BLaER1 treated with 17β-estradiol and CSF1 and Interleukin-3, amounts not matched to agents 10 nM and 100 nM (cell line): ENCODE measurements at regions not wholly inside any gene's neighbourhood (a gene's known extent, or its start where the extent isn't known, plus 50 kb on each side); places are given as distances from the start of the nearest gene placed in this dataset.

Experiments used
- H3K27ac ChIP-seq, 11 experiments: shearing (Covaris generic); formaldehyde crosslinking; 2 replicates each; pipeline ENCODE4 v1.8.1; 2022
- H3K27me3 ChIP-seq, 11 experiments: shearing (Covaris generic); formaldehyde crosslinking; 2 replicates each; pipeline ENCODE4 v1.8.1; 2022
- H3K36me3 ChIP-seq, 11 experiments: shearing (Covaris generic); formaldehyde crosslinking; 2 replicates each; pipeline ENCODE4 v1.8.1; 2022
- H3K4me1 ChIP-seq, 10 experiments: shearing (Covaris generic); formaldehyde crosslinking; 2 replicates each; pipeline ENCODE4 v1.8.1; 2022
- H3K4me2 ChIP-seq, 11 experiments: shearing (Covaris generic); formaldehyde crosslinking; 2 replicates each; pipeline ENCODE4 v1.8.1; 2022
- H3K4me3 ChIP-seq, 10 experiments: shearing (Covaris generic); formaldehyde crosslinking; 2 replicates each; pipeline ENCODE4 v1.8.1; 2022
- H3K9ac ChIP-seq, 11 experiments: shearing (Covaris generic); formaldehyde crosslinking; 2 replicates each; pipeline ENCODE4 v1.8.1; 2022
- H3K9me3 ChIP-seq, 11 experiments: shearing (Covaris generic); formaldehyde crosslinking; replicated peaks in 1 of 11; 2 replicates each; pipeline ENCODE4 v1.8.1; 2022
- H4K20me1 ChIP-seq, 11 experiments: shearing (Covaris generic); formaldehyde crosslinking; 2 replicates each; pipeline ENCODE4 v1.8.1; 2022
- Cebpa-rat ChIP-seq, 11 experiments: shearing (Covaris generic); IDR thresholded peaks; 2 replicates each; pipeline ENCODE4 v1.8.1; 2022

DNA sequence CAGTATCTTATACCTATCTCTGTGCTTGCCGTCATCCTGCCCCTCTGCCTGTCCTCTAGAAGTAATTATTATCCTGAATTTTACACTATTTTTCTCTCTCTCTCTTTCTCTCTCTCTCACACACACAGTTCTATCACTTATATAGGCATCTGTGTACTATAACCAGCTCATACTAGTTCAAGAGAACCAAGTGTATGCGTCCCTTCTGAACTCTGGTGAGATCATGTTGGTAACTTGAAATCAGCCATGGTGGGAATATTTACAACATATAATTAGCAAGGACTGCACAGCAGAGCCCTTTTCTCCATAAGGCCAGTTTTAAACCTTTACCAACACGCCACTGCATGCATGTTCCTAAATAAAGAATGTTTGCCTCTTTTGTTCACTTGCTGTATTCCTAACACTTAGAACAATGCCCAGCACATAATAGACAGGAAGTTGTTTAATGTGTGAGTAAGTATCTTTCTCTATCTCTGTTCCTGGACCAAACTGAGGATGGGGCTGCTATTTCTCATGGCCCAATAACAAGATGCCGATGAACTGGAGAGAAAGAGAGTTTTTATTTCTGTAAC is 51.1 kb upstream of the IL21 start:
- H3K4me1 ChIP-seq = peaks cover 0 to 7% (median 0%) of the 10 kb centered on the region in 10 experiments; a peak in 5 of 20 replicates
- H3K4me2 ChIP-seq = no peak overlapping the region
- no peaks in the 10 kb centered on the region for H4K20me1 ChIP-seq
- peaks cover 0 to 18% (median 12%) of the 10 kb centered on the region in 11 experiments; a peak in 13 of 22 replicates for H3K9me3 ChIP-seq
- H3K27me3 ChIP-seq = peaks cover 0 to 15% (median 3%) of the 10 kb centered on the region in 11 experiments; a peak in 4 of 22 replicates
- H3K27ac ChIP-seq = no peak overlapping the region
- TF ChIP-seq Cebpa-rat (IDR thresholded peaks at IDR 0.05) = no peak
- H3K4me3 ChIP-seq = no peak overlapping the region
- H3K36me3 ChIP-seq = no peaks in the 10 kb centered on the region
- H3K9ac ChIP-seq = no peak overlapping the region

DNA sequence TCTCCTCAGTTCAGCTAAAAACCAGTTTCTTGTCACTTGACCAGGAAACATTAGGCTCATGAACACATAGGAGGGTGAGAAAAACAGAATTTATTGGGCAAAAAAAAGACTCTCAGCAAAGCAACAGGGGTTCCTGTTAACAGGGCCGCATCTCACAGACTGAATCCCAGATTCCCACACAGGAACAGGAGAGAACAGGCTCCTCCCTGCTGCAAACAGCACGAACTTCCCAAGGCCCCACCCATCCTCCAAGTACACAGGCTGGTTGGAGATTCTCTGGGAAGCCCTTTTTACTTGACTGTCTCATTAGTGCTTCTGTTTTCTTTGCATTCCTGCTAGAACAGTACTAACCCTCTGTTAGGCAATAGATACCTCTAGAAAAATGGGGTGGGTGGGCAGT is 52.4 kb upstream of the IL21 start:
- peaks cover 0 to 18% (median 12%) of the 10 kb centered on the region in 11 experiments; a peak in 13 of 22 replicates for H3K9me3 ChIP-seq
- no peak overlapping the region for H3K9ac ChIP-seq
- no peaks in the 10 kb centered on the region for H3K36me3 ChIP-seq
- no peaks in the 10 kb centered on the region for H4K20me1 ChIP-seq
- H3K4me2 ChIP-seq = no peak overlapping the region
- H3K27me3 ChIP-seq = peaks cover 0 to 14% (median 3%) of the 10 kb centered on the region in 11 experiments; a peak in 4 of 22 replicates
- H3K4me3 ChIP-seq = no peak overlapping the region
- H3K4me1 ChIP-seq = peaks cover 0 to 7% (median 0%) of the 10 kb centered on the region in 10 experiments; a peak in 5 of 20 replicates
- no peak for TF ChIP-seq Cebpa-rat (IDR thresholded peaks at IDR 0.05)
- H3K27ac ChIP-seq = no peak overlapping the region

DNA sequence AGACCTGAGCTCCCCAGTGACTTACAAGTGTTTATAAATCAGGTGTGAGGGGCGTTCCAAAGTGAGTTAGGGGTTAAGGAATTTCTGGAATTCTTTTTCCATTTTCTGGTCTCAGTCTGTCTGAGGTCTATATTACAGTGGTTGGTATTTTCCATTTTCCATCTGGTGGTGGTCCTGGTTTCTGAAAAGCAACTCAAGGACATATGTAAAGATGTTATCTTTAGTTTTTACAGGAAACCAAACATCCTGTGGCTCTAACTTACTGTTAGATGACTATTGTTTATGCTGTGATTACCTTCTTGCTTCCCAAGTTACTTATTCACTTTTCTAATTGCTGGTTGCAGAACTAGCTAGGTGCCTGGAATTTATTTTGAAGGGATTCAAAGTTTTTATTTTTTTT is 53.5 kb upstream of the IL21 start:
- Histone ChIP-seq H4K20me1 (no peaks in the 10 kb centered on the region), H3K9ac (no peak overlapping the region), H3K27ac (no peak overlapping the region), H3K9me3 (peaks cover 0 to 18% (median 12%) of the 10 kb centered on the region in 11 experiments; a peak in 13 of 22 replicates), H3K4me2 (peak overlapping the region in 3 of 11 experiments; percentile 0 to 19 (median 15); a peak in 1 of 22 replicates), H3K4me1 (peaks cover 0 to 7% (median 0%) of the 10 kb centered on the region in 10 experiments; a peak in 5 of 20 replicates), H3K36me3 (no peaks in the 10 kb centered on the region), H3K27me3 (peaks cover 0 to 3% (median 0%) of the 10 kb centered on the region in 11 experiments; a peak in 2 of 22 replicates), H3K4me3 (no peak overlapping the region)
- no peak for TF ChIP-seq Cebpa-rat (IDR thresholded peaks at IDR 0.05)

DNA sequence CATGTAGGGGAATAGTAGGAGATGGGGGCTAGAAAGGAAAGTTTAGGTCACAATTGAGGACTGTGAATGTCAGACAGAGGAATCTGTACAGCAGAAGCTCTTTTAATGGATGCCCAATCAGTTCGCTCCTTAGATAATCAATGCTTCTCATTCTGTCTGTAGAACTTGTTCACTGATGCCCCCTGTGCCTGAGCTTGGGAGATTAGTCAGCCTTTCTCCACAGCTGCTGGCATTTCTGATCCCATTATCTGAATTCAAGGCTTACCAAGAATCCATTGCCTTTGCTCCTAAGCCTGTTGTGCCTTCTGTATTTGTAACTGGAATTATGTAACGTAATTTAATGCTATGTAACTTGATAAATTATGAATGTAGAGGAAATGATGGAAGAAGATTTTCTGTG is 53.2 kb upstream of the BBS12 start:
- no peak overlapping the region for H3K4me2 ChIP-seq
- H4K20me1 ChIP-seq = no peaks in the 10 kb centered on the region
- H3K27me3 ChIP-seq = no peaks in the 10 kb centered on the region
- no peaks in the 10 kb centered on the region; a peak in 1 of 22 replicates for H3K36me3 ChIP-seq
- TF ChIP-seq Cebpa-rat (IDR thresholded peaks at IDR 0.05) = no peak
- H3K27ac ChIP-seq = no peak overlapping the region
- peaks cover 0 to 5% (median 0%) of the 10 kb centered on the region in 10 experiments; a peak in 5 of 20 replicates for H3K4me1 ChIP-seq
- no peak overlapping the region for H3K9ac ChIP-seq
- no peak overlapping the region for H3K4me3 ChIP-seq
- peaks cover 24 to 49% (median 36%) of the 10 kb centered on the region in 11 experiments for H3K9me3 ChIP-seq

DNA sequence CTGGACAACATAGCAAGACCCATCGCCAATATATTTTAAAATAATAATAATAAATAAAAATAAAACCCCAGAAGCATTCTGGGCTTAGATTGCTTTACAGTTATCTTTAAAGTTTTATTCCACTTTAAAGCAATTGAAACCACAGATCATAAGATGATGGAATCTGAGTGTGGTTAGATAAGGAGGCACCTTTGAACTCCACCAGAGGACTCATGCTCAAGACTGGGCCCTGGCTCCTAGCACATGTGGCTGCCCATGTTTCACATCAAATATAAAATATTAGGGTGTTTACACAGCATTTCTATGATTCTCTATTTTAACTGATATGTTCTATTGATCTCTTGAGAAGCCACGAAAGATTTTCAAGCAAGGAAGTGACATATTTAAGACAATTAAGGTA is 52.6 kb upstream of the BBS12 start:
- Histone ChIP-seq H3K27ac (no peak overlapping the region), H3K4me1 (no peaks in the 10 kb centered on the region), H3K36me3 (no peaks in the 10 kb centered on the region; a peak in 1 of 22 replicates), H4K20me1 (no peaks in the 10 kb centered on the region), H3K4me2 (no peak overlapping the region), H3K27me3 (no peaks in the 10 kb centered on the region), H3K4me3 (no peak overlapping the region), H3K9me3 (peaks cover 24 to 56% (median 38%) of the 10 kb centered on the region in 11 experiments), H3K9ac (no peak overlapping the region)
- no peak for TF ChIP-seq Cebpa-rat (IDR thresholded peaks at IDR 0.05)

DNA sequence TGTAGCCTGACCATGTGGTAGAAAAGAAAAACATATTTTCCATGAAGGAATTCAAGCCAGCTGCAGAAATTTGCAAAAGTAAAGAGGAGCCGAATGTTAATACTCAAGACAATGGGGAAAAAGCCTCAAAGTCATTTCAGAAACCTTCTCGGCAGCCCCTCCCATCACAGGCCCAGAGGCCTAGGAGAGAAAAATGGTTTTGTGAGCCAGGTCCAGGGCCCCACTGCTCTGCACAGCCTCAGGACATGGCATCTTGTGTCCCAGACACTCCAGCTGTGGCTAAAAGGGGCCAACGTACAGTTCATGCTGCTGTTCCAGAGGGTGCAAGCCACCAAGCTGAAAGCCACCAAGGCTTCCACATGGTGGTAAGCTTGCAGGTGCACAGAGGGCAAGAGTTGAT is 50.9 kb upstream of the BBS12 start:
- no peaks in the 10 kb centered on the region for H4K20me1 ChIP-seq
- H3K4me1 ChIP-seq = peaks cover 0 to under 1% (median 0%) of the 10 kb centered on the region in 10 experiments; a peak in 3 of 20 replicates
- H3K27me3 ChIP-seq = no peaks in the 10 kb centered on the region
- no peak overlapping the region for H3K9ac ChIP-seq
- H3K4me3 ChIP-seq = no peak overlapping the region
- H3K4me2 ChIP-seq = no peak overlapping the region
- H3K27ac ChIP-seq = no peak overlapping the region
- no peak for TF ChIP-seq Cebpa-rat (IDR thresholded peaks at IDR 0.05)
- peaks cover 24 to 54% (median 38%) of the 10 kb centered on the region in 11 experiments for H3K9me3 ChIP-seq
- H3K36me3 ChIP-seq = no peaks in the 10 kb centered on the region; a peak in 1 of 22 replicates
